Keratinocyte (primary cell): ENCODE measurements at regions not wholly inside any gene's neighbourhood (a gene's known extent, or its start where the extent isn't known, plus 50 kb on each side); places are given as distances from the start of the nearest gene placed in this dataset.

ENCODE experiments used
- DNase-seq: peaks from one replicate; pipeline ENCODE4 v3.0.0-alpha.2; 2011; ENCODE audit warnings: low read depth, missing footprints, low spot score
- FAIRE-seq: peaks from 2 replicates; lab custom pipeline; 2011; peaks lifted over from hg19 to GRCh38; lab: Jason Lieb, UNC
- H2AFZ ChIP-seq: 2 replicates; pipeline ENCODE4 v1.6.0; 2012; ENCODE audit warnings: low read length, control low read depth, inconsistent platforms; ENCODE audit not compliant: control insufficient read depth
- H3K27ac ChIP-seq: 2 replicates; pipeline ENCODE4 v1.5.1; 2011; ENCODE audit warnings: low read length; ENCODE audit not compliant: control insufficient read depth, insufficient read depth
- H3K27me3 ChIP-seq: 3 replicates; pipeline ENCODE4 v1.6.0; 2011; ENCODE audit warnings: low read length; ENCODE audit not compliant: control insufficient read depth, insufficient read depth; ENCODE audit errors: extremely low read depth
- H3K36me3 ChIP-seq, 2 experiments: 2 replicates in 1 of 2; 3 replicates in 1 of 2; pipeline ENCODE4 v1.5.1; 2011; ENCODE audit warnings: low read length in 2 of 2, mild to moderate bottlenecking in 1 of 2; ENCODE audit not compliant: control insufficient read depth in 2 of 2, insufficient read depth in 2 of 2; ENCODE audit errors: extremely low read depth in 1 of 2
- H3K4me1 ChIP-seq: 3 replicates; pipeline ENCODE4 v1.5.1; 2011; ENCODE audit warnings: low read length; ENCODE audit not compliant: control insufficient read depth, insufficient read depth; ENCODE audit errors: extremely low read depth
- H3K4me2 ChIP-seq: 3 replicates; pipeline ENCODE4 v1.6.0; 2011; ENCODE audit warnings: low read depth, low read length; ENCODE audit not compliant: control insufficient read depth, insufficient read depth; ENCODE audit errors: extremely low read depth
- H3K4me3 ChIP-seq, 3 experiments: fragments of 200-600 bp in 1 of 3; sonication (generic) in 1 of 3; 2 replicates in 2 of 3; 3 replicates in 1 of 3; pipeline ENCODE4 v1.5.1; 2011 to 2016; ENCODE audit warnings: low read length in 3 of 3, mild to moderate bottlenecking in 3 of 3, control low read depth in 2 of 3, inconsistent platforms in 1 of 3, low read depth in 1 of 3, mixed read lengths in 1 of 3, mixed run types in 1 of 3, moderate library complexity in 1 of 3; ENCODE audit not compliant: control insufficient read depth in 2 of 3, insufficient read depth in 2 of 3; ENCODE audit errors: extremely low read depth in 1 of 3
- H3K79me2 ChIP-seq: 2 replicates; pipeline ENCODE4 v1.6.0; 2012; ENCODE audit warnings: low read length; ENCODE audit not compliant: control insufficient read depth, insufficient read depth
- H3K9ac ChIP-seq: 3 replicates; pipeline ENCODE4 v1.6.0; 2011; ENCODE audit warnings: low read length; ENCODE audit not compliant: control insufficient read depth, insufficient read depth; ENCODE audit errors: extremely low read depth
- H3K9me1 ChIP-seq: 3 replicates; pipeline ENCODE4 v1.6.0; 2011; ENCODE audit warnings: low read length; ENCODE audit not compliant: control insufficient read depth, insufficient read depth; ENCODE audit errors: extremely low read depth
- H3K9me3 ChIP-seq: 2 replicates; pipeline ENCODE4 v1.5.1; 2012; ENCODE audit warnings: low read depth, low read length; ENCODE audit not compliant: control insufficient read depth
- H4K20me1 ChIP-seq: 3 replicates; pipeline ENCODE4 v1.6.0; 2011; ENCODE audit warnings: low read length; ENCODE audit not compliant: control insufficient read depth, insufficient read depth; ENCODE audit errors: extremely low read depth
- CTCF ChIP-seq, 3 experiments: IDR thresholded peaks in 1 of 3; conservative IDR thresholded peaks in 1 of 3; optimal IDR thresholded peaks in 1 of 3; 2 replicates in 2 of 3; 3 replicates in 1 of 3; pipeline versions ENCODE3 to v1.5.1; 2011; ENCODE audit warnings: low read length in 3 of 3, mild to moderate bottlenecking in 3 of 3, moderate library complexity in 2 of 3, control low read depth in 1 of 3, inconsistent platforms in 1 of 3; ENCODE audit not compliant: insufficient read depth in 2 of 3; ENCODE audit errors: extremely low read depth in 1 of 3
- EZH2 ChIP-seq: IDR thresholded peaks from one replicate; pipeline ENCODE4 v1.6.1; 2012; ENCODE audit warnings: inconsistent platforms, mild to moderate bottlenecking, low read length, moderate library complexity
- dilution Hi-C: fragments of 300-500 bp; cut with MboI; formaldehyde crosslinking; loops from one replicate; pipeline ENCODE4 v1.7.0; 2020; ENCODE audit warnings: low sequenced_read_pairs; ENCODE audit not compliant: extremely low pct_ligation_motif_present

- no peaks in the 10 kb centered on the region for H4K20me1 ChIP-seq
- dilution Hi-C loops, result no loop called here
- no peak overlapping the region for H3K27ac ChIP-seq
- no peak for DNase-seq
- no peaks in the 10 kb centered on the region for H3K79me2 ChIP-seq
- H3K9me3 ChIP-seq, result no peaks in the 10 kb centered on the region
- H3K4me1 ChIP-seq, result no peaks in the 10 kb centered on the region
- no peak overlapping the region for H3K4me3 ChIP-seq
- H3K9me1 ChIP-seq, result no peaks in the 10 kb centered on the region
- no peaks in the 10 kb centered on the region for H3K27me3 ChIP-seq
- FAIRE-seq, result no peak
- H2AFZ ChIP-seq, result no peak overlapping the region
- H3K9ac ChIP-seq, result no peak overlapping the region
- H3K4me2 ChIP-seq, result no peak overlapping the region
- H3K36me3 ChIP-seq, result no peaks in the 10 kb centered on the region
- TF ChIP-seq CTCF (optimal IDR thresholded peaks at IDR 0.05 in 1 of 3, IDR thresholded peaks at IDR 0.05 in 1 of 3, conservative IDR thresholded peaks at IDR 0.05 in 1 of 3; ENCODE audit: extremely low read depth in 1 of 3, insufficient read depth in 2 of 3, low read length in 3 of 3) (no peak), EZH2 (no peak)
Observed at GRCh38 chr2:60091894-60092293, 461.6 kb downstream of the BCL11A start.

GRCh38 chr2:60091266-60091665 lies 462.2 kb downstream of the BCL11A start:
- no peak overlapping the region for H2AFZ ChIP-seq
- H3K4me1 ChIP-seq, result no peaks in the 10 kb centered on the region
- H3K27ac ChIP-seq, result no peak overlapping the region
- no peak overlapping the region for H3K4me3 ChIP-seq
- no peaks in the 10 kb centered on the region for H3K36me3 ChIP-seq
- TF ChIP-seq CTCF (optimal IDR thresholded peaks at IDR 0.05 in 1 of 3, IDR thresholded peaks at IDR 0.05 in 1 of 3, conservative IDR thresholded peaks at IDR 0.05 in 1 of 3; ENCODE audit: extremely low read depth in 1 of 3, insufficient read depth in 2 of 3, low read length in 3 of 3) (no peak), EZH2 (no peak)
- DNase-seq, result no peak
- H4K20me1 ChIP-seq, result no peaks in the 10 kb centered on the region
- no peak overlapping the region for H3K4me2 ChIP-seq
- no peak overlapping the region for H3K9ac ChIP-seq
- no peak for FAIRE-seq
- H3K9me3 ChIP-seq, result no peaks in the 10 kb centered on the region
- dilution Hi-C loops, result no loop called here
- no peaks in the 10 kb centered on the region for H3K79me2 ChIP-seq
- H3K9me1 ChIP-seq, result no peaks in the 10 kb centered on the region
- no peaks in the 10 kb centered on the region for H3K27me3 ChIP-seq
